Germinal center (tissue), 1 donor: ENCODE measurements at regions not wholly inside any gene's neighbourhood (a gene's known extent, or its start where the extent isn't known, plus 50 kb on each side); places are given as distances from the start of the nearest gene placed in this dataset.
"Not testable (repeated sequence)": the region's sequence is repeated elsewhere in the genome, so short reads cannot be mapped to it uniquely, and the experiment has no call there.

Experiments
- DNase-seq: peaks from one replicate; pipeline ENCODE4 v3.0.0; 2012; ENCODE audit warnings: mixed read lengths, low spot score

DNA sequence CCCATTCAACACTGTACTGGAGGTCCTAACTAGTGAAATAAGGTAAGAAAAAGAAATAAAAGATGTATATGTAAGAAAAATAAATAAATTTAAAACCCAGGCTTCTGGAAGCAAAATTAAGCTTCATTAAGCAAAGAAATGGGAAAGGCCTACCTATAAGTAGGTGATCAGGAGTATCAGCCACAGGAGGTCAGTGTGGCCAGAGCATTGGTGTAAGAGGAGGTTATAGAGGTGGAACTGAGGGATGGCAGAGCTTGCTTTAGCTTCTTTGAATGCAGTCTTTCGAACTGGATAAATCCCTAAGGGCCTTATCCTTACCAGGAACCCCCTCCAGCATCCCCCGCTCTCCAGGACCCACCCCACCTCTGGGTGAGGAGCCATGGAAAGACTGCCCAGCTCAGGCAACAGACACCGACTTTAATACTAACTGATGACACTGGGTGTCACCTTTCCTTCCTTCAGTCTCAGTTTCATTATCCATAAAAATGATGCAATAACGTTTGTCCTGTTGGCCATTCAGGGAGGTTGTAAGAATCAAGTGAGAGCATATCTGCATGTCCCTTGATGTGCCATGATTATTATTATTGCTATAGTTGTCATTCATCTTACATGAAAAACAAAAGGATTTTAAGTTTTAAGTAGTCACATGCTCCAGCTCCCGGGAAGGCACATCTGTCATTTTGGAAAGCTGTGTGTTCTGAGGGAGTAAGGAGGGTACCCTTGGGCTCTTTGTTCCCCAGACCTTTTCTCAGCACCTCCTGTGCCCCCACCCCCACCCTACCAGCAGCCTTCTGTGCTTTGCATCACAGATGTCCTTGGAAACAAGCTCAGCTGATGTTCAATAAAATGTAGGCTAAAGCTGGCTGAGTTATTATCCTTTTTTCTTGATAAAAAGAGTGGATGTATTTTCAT lies 50.8 kb upstream of the CTNNA1 start:
- no peak for DNase-seq

DNA sequence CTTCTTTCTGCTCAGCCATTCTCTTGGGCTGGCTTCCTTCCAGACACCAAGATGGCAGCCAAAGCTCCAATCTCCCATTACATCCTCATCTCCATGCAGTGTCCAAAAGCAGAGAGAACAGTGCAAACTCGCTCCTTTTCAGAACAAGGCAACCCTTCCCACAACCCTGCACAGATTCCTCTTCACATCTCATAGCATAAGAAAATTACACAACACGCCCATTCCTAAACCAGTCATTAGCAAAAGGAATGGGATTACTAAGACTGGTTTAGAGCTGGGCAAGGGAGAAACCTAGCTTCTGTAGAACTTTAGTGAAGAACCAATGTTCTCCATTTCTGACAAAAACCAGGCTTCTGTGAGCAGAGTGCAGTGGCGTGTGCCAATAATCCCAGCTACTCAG lies 51.5 kb upstream of the CTNNA1 start:
- DNase-seq, result no peak

DNA sequence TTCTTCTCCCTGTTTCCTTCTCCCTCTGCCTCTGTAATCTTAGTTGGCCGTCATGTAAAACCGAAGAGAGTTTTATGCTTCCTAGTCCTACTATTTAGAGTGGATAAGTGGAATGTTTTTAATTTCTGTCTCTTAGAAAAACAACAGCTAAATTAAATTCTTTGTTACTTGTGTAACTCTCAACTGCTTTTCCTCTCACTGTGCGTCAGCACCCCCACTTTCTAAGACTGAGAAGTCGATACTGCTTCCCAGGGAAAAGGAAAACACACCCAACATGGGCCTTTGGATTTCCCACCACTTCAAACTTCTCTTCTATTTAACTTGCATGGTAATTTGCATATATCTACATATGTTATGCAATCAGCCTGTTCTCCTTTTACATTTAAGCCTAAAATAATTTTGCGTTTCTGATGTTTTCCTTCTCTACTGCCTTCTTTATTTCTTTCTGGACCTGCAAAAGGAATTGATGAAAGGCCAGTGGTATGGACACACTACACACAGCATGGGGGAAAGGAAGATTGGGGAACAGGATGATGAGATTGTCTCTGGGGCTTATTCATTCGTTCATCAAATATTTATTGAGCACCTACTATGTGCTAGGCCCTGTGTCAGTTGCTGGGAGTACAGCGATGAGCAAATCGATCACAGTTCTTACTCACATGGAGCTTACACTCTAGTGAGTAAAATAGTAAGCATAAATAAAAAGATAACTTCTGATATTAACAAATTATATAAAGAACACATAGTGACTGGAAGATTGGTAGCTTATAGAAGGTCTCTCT lies 52.5 kb upstream of the CTNNA1 start:
- DNase-seq, result no peak

DNA sequence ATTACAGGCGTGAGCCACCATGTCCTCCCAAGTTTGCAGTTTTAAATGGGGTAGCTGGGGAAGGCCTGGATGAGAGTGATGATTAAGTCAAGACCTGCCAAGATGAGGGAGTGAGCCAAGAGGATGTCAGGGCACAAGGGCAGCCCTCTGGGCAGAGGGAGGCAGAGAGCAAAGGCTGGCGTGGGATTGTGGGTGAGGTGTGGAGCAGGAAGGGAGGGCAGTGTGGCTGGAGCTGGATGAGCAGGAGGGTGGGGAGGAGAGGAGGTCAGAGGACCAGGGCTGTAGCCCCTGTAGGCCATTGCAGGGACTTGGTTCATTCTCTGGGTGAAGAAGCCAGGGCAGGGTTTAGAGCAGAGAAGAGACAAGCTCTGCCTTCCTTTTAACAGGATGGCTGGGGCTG lies 53.7 kb upstream of the CTNNA1 start:
- no peak for DNase-seq

DNA sequence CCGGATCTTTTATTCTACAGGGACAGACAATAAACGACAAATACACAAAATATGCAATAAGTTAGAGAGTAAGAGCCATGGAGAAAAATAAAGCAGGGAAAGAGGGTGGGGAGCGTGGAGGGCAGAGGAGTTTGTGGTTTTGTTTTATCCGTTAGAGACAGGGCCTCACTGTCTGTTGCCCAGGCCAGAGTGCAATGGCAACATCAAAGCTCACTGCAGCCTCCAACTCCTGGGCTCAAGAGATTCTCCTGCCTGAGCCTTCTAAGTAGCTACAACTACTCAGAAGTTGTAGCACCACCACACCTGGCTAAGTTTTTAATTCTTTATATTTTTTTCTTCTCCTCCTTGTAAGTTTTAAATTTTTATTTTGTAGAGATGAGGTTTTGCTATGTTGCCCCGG lies 54.5 kb upstream of the CTNNA1 start:
- no peak for DNase-seq

DNA sequence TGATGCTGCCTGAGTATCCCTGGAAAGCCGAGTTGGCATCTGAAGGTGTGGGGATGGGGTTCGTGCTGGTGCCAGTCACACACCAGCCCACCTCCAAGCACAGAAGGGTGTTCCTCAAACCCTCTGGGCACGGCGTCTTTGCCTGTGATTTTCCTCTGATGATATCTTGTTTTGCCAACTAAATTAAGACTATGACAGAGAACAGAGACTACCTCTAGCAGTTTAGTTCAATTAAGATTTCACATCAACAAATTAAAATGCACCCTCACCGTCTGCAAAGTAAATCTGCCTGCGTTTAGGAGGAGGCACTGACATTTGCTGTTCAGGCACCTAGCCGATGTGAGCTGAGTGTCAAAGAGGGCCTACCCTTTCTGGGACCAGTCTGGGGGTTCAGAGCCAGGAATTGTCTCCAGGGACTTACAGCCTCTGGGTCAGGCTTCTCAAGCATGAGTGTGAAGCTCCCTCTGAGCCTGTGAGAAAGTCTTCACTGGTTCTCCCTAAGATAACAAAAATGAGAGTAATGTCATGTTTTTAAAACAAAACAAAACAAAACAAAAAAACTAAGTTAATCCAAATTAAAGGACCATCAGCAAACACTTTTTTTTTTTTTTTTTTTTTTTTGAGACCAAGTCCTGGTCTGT lies 55.4 kb upstream of the CTNNA1 start:
- DNase-seq, result no peak

DNA sequence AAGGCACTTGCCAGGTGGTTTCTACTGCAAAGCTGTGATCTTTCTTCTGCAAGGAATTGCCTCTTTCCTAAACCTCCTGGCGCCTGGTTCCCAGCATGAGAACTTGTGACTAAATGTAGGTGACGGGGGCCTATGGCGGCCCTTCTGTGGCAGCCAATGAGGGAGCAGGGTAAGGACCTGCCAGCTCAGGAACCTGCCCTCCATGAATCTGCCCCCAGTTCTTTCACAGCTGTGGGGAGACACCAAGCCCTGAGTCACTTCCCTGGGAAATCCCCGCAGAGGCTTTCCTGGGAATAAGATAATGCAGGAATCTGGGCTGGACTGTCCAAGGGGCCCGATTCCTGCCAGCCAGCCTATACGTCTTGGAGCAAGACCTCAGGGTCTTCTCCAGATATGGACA lies 56.7 kb upstream of the CTNNA1 start:
- DNase-seq, result no peak

DNA sequence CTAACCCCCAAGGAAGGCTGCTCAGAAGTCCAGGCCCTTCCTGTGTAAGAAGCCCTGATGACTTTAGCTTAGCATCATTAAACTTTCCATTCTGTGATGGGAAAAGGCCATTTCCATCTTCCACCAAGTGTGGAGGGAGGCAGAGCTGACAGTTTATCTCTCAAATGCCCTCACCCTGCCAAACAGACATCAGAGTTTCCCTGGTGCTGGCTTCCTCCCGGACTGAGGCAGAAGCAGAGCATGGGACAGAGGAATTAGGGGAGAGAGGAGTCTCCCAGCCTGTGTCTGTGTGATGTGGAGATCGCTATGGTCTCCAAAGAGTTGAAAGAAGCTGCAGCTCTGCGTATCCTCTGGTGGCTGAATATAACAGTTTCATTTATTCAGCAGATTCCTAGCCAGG lies 57.4 kb upstream of the CTNNA1 start:
- no peak for DNase-seq

DNA sequence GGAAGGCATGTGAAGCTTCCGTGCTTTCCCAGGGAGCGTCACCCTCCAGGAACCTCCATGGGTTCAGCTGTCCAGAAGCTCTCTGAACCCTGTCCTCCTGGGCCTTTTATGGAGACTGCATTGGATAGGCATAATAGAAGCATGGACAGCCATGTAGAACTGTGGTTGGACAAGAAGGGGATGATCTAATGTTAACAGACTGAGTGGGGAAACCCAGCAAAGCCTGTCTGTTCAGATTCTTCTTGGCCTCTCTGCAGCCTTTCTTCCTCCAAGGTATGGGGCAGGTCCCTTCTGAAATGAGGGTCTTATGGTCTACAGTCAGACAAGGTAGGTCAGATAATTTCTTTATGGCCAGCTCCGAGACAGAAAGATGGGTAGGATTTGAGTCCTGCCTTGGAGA lies 59.1 kb upstream of the CTNNA1 start:
- no peak for DNase-seq

DNA sequence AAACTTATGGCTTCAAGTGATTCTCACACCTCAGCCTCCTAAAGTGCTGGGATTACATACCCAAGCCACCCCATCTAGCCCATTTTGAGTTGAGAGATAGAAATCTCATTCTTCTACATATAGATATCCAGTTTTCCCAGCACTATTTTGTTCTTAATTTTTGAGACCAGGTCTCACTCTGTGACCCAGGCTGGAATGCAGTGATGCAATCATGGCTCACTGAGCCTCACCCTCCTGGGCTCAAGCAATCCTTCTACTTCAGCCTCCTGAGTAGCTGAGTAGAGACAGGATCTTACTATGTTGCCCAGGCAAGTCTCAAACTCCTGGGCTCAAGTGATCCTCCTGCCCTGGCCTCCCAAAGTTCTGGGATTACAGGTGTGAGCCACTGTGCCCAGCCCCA lies 60.9 kb upstream of the CTNNA1 start:
- DNase-seq, result no peak

DNA sequence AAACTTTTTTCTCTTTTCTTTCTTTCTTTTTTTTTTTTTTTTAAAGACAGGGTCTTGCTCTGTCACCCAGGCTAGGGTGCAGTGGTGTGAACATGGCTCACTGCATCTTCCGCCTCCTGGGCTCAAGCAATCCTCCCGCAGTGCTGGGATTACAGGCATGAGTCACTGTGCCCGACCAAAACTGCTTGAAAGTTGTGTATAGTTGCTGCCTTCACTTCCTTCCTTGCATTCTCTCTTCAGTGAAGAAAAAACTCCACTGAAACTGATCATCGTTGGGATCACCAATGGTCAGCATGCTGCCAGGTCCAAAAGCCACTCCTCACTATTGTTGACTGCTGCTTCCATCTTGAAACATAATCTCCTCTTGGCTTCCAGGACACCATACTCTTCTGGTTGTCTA lies 66.6 kb upstream of the CTNNA1 start:
- no peak for DNase-seq

DNA sequence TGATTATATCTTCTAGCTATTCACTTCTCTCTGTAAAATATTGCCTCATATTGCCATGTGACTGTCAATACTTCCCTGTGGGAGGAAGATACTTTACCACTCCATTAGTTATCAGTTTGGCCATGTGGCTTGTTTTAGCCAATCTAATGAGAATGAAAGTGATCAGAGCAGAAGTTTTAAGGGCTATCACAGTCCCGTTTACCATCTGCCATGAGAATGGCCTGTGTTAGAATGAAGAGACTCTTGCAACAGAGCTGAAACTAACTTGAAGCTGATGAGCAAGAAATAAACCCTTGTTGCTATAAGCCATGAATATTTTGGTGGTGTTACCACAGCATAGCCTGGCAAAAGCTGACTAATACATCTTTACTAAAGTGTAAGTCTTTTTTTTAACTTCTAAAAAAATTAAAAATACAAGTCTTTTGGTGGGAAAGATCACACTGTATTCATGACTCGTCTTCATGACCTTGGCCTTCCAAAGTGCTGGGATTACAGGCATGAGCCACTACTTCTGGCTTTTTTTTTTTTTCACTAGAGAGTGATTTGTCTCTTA lies 68.0 kb upstream of the CTNNA1 start:
- DNase-seq, result no peak

DNA sequence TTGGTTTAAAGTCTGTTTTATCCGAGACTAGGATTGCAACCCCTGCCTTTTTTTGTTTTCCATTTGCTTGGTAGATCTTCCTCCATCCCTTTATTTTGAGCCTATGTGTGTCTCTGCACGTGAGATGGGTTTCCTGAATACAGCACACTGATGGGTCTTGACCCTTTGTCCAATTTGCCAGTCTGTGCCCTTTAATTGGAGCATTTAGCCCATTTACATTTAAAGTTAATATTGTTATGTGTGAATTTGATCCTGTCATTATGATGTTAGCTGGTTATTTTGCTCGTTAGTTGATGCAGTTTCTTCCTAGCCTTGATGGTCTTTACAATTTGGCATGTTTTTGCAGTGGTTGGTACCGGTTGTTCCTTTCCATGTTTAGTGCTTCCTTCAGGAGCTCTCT lies 70.8 kb upstream of the CTNNA1 start:
- DNase-seq, result not testable (repeated sequence)

DNA sequence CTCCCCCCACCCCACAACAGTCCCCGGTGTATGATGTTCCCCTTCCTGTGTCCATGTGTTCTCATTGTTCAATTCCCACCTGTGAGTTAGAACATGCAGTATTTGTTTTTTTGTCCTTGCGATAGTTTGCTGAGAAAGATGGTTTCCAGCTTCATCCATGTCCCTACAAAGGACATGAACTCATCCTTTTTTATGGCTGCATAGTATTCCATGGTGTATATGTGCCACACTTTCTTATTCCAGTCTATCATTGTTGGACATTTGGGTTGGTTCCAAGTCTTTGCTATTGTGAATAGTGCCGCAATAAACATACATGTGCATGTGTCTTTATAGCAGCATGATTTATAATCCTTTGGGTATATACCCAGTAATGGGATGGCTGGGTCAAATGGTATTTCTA lies 74.4 kb upstream of the CTNNA1 start:
- DNase-seq, result not testable (repeated sequence)

DNA sequence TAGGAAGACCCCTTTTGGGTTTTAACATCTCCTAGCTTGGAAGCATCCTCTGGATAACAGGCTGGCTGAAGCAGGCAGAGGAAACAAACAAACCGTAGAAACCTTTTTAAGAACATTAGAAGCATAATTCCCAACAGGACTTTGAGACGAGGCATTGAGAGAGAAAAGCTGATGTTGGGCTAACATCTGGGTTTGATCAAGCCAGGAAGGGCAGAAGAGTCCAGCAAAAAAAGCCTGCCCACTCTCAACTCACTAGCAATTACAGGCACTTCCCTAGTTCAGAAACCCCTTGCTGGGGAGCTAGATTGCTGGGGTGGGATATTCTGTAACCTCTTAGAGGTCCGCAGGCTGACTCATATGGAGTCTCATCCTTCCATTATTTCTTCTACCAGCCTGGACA lies 75.4 kb upstream of the CTNNA1 start:
- DNase-seq, result no peak

DNA sequence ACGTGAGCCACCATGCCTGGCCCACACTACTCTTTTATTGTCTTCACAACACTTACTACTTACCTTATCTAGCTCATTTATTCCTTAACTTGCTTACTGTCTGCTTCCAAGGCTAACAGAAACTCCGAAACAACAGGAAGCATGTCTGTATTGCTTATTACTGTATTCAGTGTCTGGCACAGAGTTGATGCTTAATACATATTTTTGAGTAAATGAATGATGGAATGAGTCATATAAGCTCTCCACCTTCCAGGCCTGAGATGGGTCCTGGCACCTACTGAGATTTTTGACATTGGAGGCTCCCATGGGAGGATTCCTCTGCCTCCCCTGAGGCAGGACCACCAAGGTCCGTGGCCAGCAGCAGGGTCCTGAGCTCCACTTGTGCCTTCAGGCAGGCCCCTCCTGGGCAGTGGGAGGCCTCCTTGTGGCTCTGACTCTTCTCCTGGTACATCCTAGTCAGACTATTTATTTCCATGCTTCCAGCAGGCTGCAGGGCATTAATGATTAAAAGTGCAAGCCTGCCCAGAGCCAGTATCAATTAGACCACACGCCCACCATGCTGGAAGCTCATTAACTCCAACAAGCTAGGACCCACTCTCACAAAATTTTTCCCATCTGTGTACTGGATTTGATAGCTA lies 76.5 kb upstream of the CTNNA1 start:
- no peak for DNase-seq

DNA sequence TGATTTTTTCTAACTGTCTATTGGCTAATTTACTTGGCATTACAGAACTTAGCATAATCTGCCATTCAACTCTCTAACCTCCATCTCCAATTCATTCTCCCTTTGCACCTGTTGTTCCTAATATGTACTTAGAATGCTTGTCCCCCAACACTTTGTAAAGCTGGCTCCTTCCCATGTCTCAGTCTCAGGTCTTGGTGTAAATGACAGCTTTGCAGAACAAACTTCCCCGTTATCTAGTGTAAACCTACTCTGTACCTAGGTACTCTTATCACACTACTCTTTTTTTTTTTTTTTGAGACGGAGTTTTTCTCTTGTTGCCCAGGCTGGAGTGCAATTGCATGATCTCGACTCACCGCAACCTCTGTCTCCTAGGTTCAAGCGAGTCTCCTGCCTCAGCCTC lies 77.2 kb upstream of the CTNNA1 start:
- no peak for DNase-seq

DNA sequence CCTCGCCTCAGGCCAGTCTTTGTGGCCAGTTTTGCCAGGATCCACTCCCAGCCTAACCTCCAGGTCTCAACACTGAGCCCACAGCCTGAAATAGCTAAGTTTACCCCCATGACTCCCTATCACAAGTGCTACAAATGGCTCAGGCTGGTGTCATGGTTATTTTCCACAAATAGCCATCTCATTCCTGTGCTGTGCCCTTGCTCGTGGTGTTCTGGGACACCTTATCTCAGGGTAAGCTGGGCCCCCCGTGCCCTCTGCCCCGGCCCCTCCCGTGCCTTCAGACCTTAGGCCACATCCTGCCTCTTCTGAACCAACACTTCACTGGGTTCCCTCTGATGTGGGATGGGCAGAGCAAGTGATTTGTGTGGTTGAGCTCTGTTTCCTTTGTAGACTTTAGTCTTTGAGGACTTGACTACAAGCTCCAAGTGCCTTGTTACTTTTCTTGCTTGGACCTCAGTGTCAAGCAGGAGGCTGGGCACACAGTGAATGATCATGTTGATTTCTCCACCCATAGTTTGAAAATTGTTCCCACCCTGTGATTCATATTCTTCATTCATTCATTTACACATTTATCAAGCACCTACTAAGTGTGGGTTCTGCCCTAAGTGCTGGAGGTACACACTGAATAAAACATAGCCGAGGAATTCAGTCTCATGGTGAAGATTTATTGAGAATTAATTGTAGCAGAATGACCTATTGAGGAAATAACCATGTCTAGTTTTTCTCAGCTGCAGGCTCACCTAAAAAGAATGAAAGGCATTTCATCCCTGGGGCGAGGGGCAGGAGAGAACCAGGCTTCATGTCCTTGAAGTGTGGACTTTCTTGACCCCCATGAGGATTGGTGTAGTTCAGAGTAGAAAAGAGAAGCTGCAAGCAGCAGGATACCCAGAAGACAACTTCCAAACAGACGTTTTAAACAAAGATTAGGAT lies 84.5 kb upstream of the CTNNA1 start:
- DNase-seq, result no peak

DNA sequence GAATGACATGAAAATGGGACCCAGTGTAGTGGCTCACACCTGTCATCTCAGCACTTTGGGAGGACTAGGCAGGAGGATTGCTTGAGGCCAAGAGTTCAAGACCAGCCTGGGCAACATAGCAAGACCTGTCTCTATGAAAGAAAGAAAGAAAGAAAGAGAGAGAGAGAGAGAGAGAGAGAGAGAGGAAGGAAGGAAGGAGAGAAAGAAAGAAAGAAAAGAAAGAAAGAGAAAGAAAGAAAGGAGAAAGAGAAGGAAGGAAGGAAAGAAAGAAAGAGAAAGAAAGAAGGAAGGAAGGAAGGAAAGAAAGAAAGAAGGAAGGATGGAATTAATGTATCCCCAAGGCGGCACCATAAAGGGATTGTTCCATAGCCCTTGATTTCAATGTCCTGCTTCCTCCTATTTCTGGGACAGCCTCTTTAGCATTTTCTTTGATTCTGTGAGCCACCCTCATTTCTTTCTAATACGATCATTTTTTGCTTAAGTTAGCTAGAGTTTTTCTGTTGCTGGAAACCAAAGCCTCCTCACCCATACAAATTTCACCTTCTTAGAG lies 85.4 kb upstream of the CTNNA1 start:
- not testable (repeated sequence) for DNase-seq

DNA sequence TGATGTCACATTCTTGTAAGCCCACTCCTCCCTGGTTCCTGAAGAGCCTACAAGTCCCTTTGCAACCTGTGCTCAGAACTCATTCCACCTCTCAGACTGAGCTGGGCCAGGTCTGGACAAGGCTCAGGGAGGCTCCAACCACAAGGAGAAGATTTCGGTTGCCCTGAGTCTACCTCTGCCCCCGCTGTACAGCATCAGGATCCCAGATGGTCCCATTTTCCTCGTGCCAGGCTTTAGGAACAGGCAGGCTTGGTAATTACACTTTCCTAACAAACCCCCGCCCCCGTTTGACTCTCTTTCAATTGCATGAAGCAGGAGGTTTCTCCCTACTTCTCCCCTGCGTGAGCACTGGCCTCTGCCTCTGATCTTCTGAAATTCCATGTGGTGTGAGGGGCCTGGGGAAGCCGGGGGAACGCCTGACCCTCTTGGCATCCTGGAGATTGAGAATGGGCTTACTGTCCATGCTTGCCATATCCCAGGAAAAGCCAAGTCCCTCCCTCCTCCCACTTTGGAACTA lies 86.9 kb upstream of the CTNNA1 start:
- DNase-seq, result no peak
